ENCODE measurements at regions not wholly inside any gene's neighbourhood (a gene's known extent, or its start where the extent isn't known, plus 50 kb on each side); places are given as distances from the start of the nearest gene placed in this dataset.

- no peak for TF ChIP-seq CTCF (IDR thresholded peaks at IDR 0.05)
- Mint-ChIP-seq H3K9me3 (ENCODE audit: low read depth) (peaks cover 8% of the 10 kb centered on the region), H3K27ac (ENCODE audit: unreplicated experiment) (no peak overlapping the region), H3K4me1 (ENCODE audit: low read depth) (peaks cover 12% of the 10 kb centered on the region), H3K36me3 (ENCODE audit: low read depth) (peaks cover 1% of the 10 kb centered on the region), H3K27me3 (ENCODE audit: low read depth) (no peaks in the 10 kb centered on the region), H3K4me3 (ENCODE audit: unreplicated experiment) (no peak overlapping the region)
- no peak for DNase-seq (ENCODE audit: low spot score)
Measured at GRCh38 chr6:19552588-19552987, 284.6 kb upstream of the ID4 start.

- H3K4me1 Mint-ChIP-seq (ENCODE audit: low read depth): peaks cover 15% of the 10 kb centered on the region
- H3K36me3 Mint-ChIP-seq (ENCODE audit: low read depth): peaks cover 1% of the 10 kb centered on the region
- H3K9me3 Mint-ChIP-seq (ENCODE audit: low read depth): peaks cover 8% of the 10 kb centered on the region
- H3K27ac Mint-ChIP-seq (ENCODE audit: unreplicated experiment): no peak overlapping the region
- no peak for DNase-seq (ENCODE audit: low spot score)
- no peaks in the 10 kb centered on the region for H3K27me3 Mint-ChIP-seq (ENCODE audit: low read depth)
- no peak overlapping the region for H3K4me3 Mint-ChIP-seq (ENCODE audit: unreplicated experiment)
- no peak for TF ChIP-seq CTCF (IDR thresholded peaks at IDR 0.05)
Measured at GRCh38 chr6:19554356-19555225, 282.6 kb upstream of the ID4 start.

- H3K4me1 Mint-ChIP-seq (ENCODE audit: low read depth): peaks cover 4% of the 10 kb centered on the region
- no peaks in the 10 kb centered on the region for H3K27me3 Mint-ChIP-seq (ENCODE audit: low read depth)
- no peak for TF ChIP-seq CTCF (IDR thresholded peaks at IDR 0.05)
- peaks cover 1% of the 10 kb centered on the region for H3K36me3 Mint-ChIP-seq (ENCODE audit: low read depth)
- H3K9me3 Mint-ChIP-seq (ENCODE audit: low read depth): peaks cover 8% of the 10 kb centered on the region
- DNase-seq (ENCODE audit: low spot score): no peak
- H3K27ac Mint-ChIP-seq (ENCODE audit: unreplicated experiment): no peak overlapping the region
- H3K4me3 Mint-ChIP-seq (ENCODE audit: unreplicated experiment): no peak overlapping the region
Measured at GRCh38 chr6:19557191-19557590, 280.0 kb upstream of the ID4 start.

GRCh38 chr6:19558201-19558600, 279.0 kb upstream of the ID4 start:
- no peak for DNase-seq (ENCODE audit: low spot score)
- no peak overlapping the region for H3K4me3 Mint-ChIP-seq (ENCODE audit: unreplicated experiment)
- TF ChIP-seq CTCF (IDR thresholded peaks at IDR 0.05): no peak
- H3K36me3 Mint-ChIP-seq (ENCODE audit: low read depth): no peaks in the 10 kb centered on the region
- peaks cover 2% of the 10 kb centered on the region for H3K4me1 Mint-ChIP-seq (ENCODE audit: low read depth)
- H3K9me3 Mint-ChIP-seq (ENCODE audit: low read depth): peaks cover under 1% of the 10 kb centered on the region
- H3K27ac Mint-ChIP-seq (ENCODE audit: unreplicated experiment): no peak overlapping the region
- H3K27me3 Mint-ChIP-seq (ENCODE audit: low read depth): no peaks in the 10 kb centered on the region

GRCh38 chr6:19558934-19559333, 278.2 kb upstream of the ID4 start:
- TF ChIP-seq CTCF (IDR thresholded peaks at IDR 0.05): no peak
- Mint-ChIP-seq H3K9me3 (ENCODE audit: low read depth) (no peaks in the 10 kb centered on the region), H3K4me3 (ENCODE audit: unreplicated experiment) (no peak overlapping the region), H3K27ac (ENCODE audit: unreplicated experiment) (no peak overlapping the region), H3K27me3 (ENCODE audit: low read depth) (no peaks in the 10 kb centered on the region), H3K36me3 (ENCODE audit: low read depth) (no peaks in the 10 kb centered on the region), H3K4me1 (ENCODE audit: low read depth) (peaks cover 2% of the 10 kb centered on the region)
- DNase-seq (ENCODE audit: low spot score): no peak
